ENCODE measurements at regions not wholly inside any gene's neighbourhood (a gene's known extent, or its start where the extent isn't known, plus 50 kb on each side); places are given as distances from the start of the nearest gene placed in this dataset.

- dilution Hi-C loops (cut with MboI; ENCODE audit: extremely low pct_ligation_motif_present, low sequenced_read_pairs): no loop called here
- Histone ChIP-seq H3K4me3 (ENCODE audit: control insufficient read depth in 2 of 3, extremely low read depth in 1 of 3, insufficient read depth in 2 of 3, low read depth in 1 of 3, low read length in 3 of 3) (no peak overlapping the region), H2AFZ (ENCODE audit: control insufficient read depth, low read length) (no peak overlapping the region), H3K27ac (ENCODE audit: control insufficient read depth, insufficient read depth, low read length) (no peak overlapping the region), H3K4me1 (ENCODE audit: control insufficient read depth, extremely low read depth, insufficient read depth, low read length) (peaks cover 17% of the 10 kb centered on the region), H3K79me2 (ENCODE audit: control insufficient read depth, insufficient read depth, low read length) (no peaks in the 10 kb centered on the region), H3K9me3 (ENCODE audit: control insufficient read depth, low read depth, low read length) (no peaks in the 10 kb centered on the region), H4K20me1 (ENCODE audit: control insufficient read depth, extremely low read depth, insufficient read depth, low read length) (no peaks in the 10 kb centered on the region), H3K9me1 (ENCODE audit: control insufficient read depth, extremely low read depth, insufficient read depth, low read length) (no peaks in the 10 kb centered on the region), H3K36me3 (ENCODE audit: control insufficient read depth in 2 of 2, extremely low read depth in 1 of 2, insufficient read depth in 2 of 2, low read length in 2 of 2) (no peaks in the 10 kb centered on the region), H3K4me2 (ENCODE audit: control insufficient read depth, extremely low read depth, insufficient read depth, low read depth, low read length) (no peak overlapping the region), H3K27me3 (ENCODE audit: control insufficient read depth, extremely low read depth, insufficient read depth, low read length) (no peaks in the 10 kb centered on the region), H3K9ac (ENCODE audit: control insufficient read depth, extremely low read depth, insufficient read depth, low read length) (no peak overlapping the region)
- no peak for TF ChIP-seq CTCF (optimal IDR thresholded peaks at IDR 0.05 in 1 of 3, IDR thresholded peaks at IDR 0.05 in 1 of 3, conservative IDR thresholded peaks at IDR 0.05 in 1 of 3; ENCODE audit: extremely low read depth in 1 of 3, insufficient read depth in 2 of 3, low read length in 3 of 3)
- TF ChIP-seq EZH2 (IDR thresholded peaks at IDR 0.05; ENCODE audit: low read length): no peak
- FAIRE-seq (no peak), DNase-seq (ENCODE audit: low read depth, low spot score) (no peak)
Observed at GRCh38 chr5:9930156-9930555, 300.0 kb upstream of the TAS2R1 start.

- Histone ChIP-seq H3K9me3 (ENCODE audit: control insufficient read depth, low read depth, low read length) (peaks cover 2% of the 10 kb centered on the region), H3K27ac (ENCODE audit: control insufficient read depth, insufficient read depth, low read length) (no peak overlapping the region), H3K27me3 (ENCODE audit: control insufficient read depth, extremely low read depth, insufficient read depth, low read length) (no peaks in the 10 kb centered on the region), H2AFZ (ENCODE audit: control insufficient read depth, low read length) (no peak overlapping the region), H3K9me1 (ENCODE audit: control insufficient read depth, extremely low read depth, insufficient read depth, low read length) (no peaks in the 10 kb centered on the region), H3K4me3 (ENCODE audit: control insufficient read depth in 2 of 3, extremely low read depth in 1 of 3, insufficient read depth in 2 of 3, low read depth in 1 of 3, low read length in 3 of 3) (no peak overlapping the region), H3K4me1 (ENCODE audit: control insufficient read depth, extremely low read depth, insufficient read depth, low read length) (peaks cover 27% of the 10 kb centered on the region), H3K79me2 (ENCODE audit: control insufficient read depth, insufficient read depth, low read length) (no peaks in the 10 kb centered on the region), H3K9ac (ENCODE audit: control insufficient read depth, extremely low read depth, insufficient read depth, low read length) (no peak overlapping the region), H4K20me1 (ENCODE audit: control insufficient read depth, extremely low read depth, insufficient read depth, low read length) (no peaks in the 10 kb centered on the region), H3K36me3 (ENCODE audit: control insufficient read depth in 2 of 2, extremely low read depth in 1 of 2, insufficient read depth in 2 of 2, low read length in 2 of 2) (no peaks in the 10 kb centered on the region), H3K4me2 (ENCODE audit: control insufficient read depth, extremely low read depth, insufficient read depth, low read depth, low read length) (no peak overlapping the region)
- DNase-seq (ENCODE audit: low read depth, low spot score) (no peak), FAIRE-seq (no peak)
- dilution Hi-C loops (cut with MboI; ENCODE audit: extremely low pct_ligation_motif_present, low sequenced_read_pairs): no loop called here
- no peak for TF ChIP-seq EZH2 (IDR thresholded peaks at IDR 0.05; ENCODE audit: low read length)
- TF ChIP-seq CTCF (optimal IDR thresholded peaks at IDR 0.05 in 1 of 3, IDR thresholded peaks at IDR 0.05 in 1 of 3, conservative IDR thresholded peaks at IDR 0.05 in 1 of 3; ENCODE audit: extremely low read depth in 1 of 3, insufficient read depth in 2 of 3, low read length in 3 of 3): no peak
Observed at GRCh38 chr5:9928326-9928725, 298.2 kb upstream of the TAS2R1 start.
